H9 (cell line): ENCODE measurements at regions not wholly inside any gene's neighbourhood (a gene's known extent, or its start where the extent isn't known, plus 50 kb on each side); places are given as distances from the start of the nearest gene placed in this dataset.

Experiments
- DNase-seq: peaks from one replicate; pipeline ENCODE4 v3.0.0-alpha.2; 2017
- H2AFZ ChIP-seq: one replicate; pipeline ENCODE4 v1.6.1; 2013; ENCODE audit warnings: mild to moderate bottlenecking, low read length, control low read depth, moderate library complexity
- H2AK5ac ChIP-seq: 2 replicates; pipeline ENCODE4 v1.6.1; 2013; ENCODE audit warnings: low read length, control low read depth, mixed read lengths; ENCODE audit not compliant: insufficient read length
- H2BK120ac ChIP-seq: one replicate; pipeline ENCODE4 v1.6.1; 2013; ENCODE audit warnings: low read depth, mild to moderate bottlenecking, low read length, control low read depth, inconsistent platforms; ENCODE audit not compliant: poor library complexity, severe bottlenecking
- H2BK12ac ChIP-seq: 2 replicates; pipeline ENCODE4 v1.6.1; 2013; ENCODE audit warnings: low read length, control low read depth, mixed read lengths, low read depth; ENCODE audit not compliant: insufficient read length
- H2BK15ac ChIP-seq: 2 replicates; pipeline ENCODE4 v1.6.1; 2013; ENCODE audit warnings: low read depth, low read length, control low read depth
- H2BK20ac ChIP-seq: one replicate; pipeline ENCODE4 v1.6.1; 2013; ENCODE audit warnings: low read depth, mild to moderate bottlenecking, low read length, control low read depth, inconsistent platforms; ENCODE audit not compliant: poor library complexity, severe bottlenecking
- H2BK5ac ChIP-seq: 2 replicates; pipeline ENCODE4 v1.6.1; 2013; ENCODE audit warnings: low read length, control low read depth, mixed read lengths; ENCODE audit not compliant: insufficient read length
- H3K14ac ChIP-seq: 2 replicates; pipeline ENCODE4 v1.6.1; 2013; ENCODE audit warnings: low read length, control low read depth; ENCODE audit not compliant: insufficient read depth
- H3K18ac ChIP-seq: 2 replicates; pipeline ENCODE4 v1.6.1; 2013; ENCODE audit warnings: low read depth, mild to moderate bottlenecking, mixed read lengths, low read length, control low read depth; ENCODE audit not compliant: insufficient read length
- H3K23ac ChIP-seq: 2 replicates; pipeline ENCODE4 v1.6.1; 2013; ENCODE audit warnings: low read length, control low read depth, mixed read lengths, low read depth; ENCODE audit not compliant: insufficient read length
- H3K23me2 ChIP-seq: 2 replicates; pipeline ENCODE4 v1.6.1; 2013; ENCODE audit warnings: low read depth, mild to moderate bottlenecking, mixed read lengths, low read length, control low read depth; ENCODE audit not compliant: insufficient read length, poor library complexity, severe bottlenecking
- H3K27ac ChIP-seq: 2 replicates; pipeline ENCODE4 v1.5.1; 2013; ENCODE audit warnings: low read length, control low read depth, mixed read lengths, low read depth; ENCODE audit not compliant: insufficient read length
- H3K27me3 ChIP-seq: 2 replicates; pipeline ENCODE4 v1.6.1; 2013; ENCODE audit warnings: low read length, control low read depth, inconsistent platforms; ENCODE audit not compliant: insufficient read depth
- H3K4ac ChIP-seq: 2 replicates; pipeline ENCODE4 v1.6.1; 2013; ENCODE audit warnings: low read depth, mild to moderate bottlenecking, control low read depth, inconsistent platforms, low read length, moderate library complexity
- H3K4me1 ChIP-seq: 2 replicates; pipeline ENCODE4 v1.6.1; 2013; ENCODE audit warnings: low read length, control low read depth, inconsistent platforms; ENCODE audit not compliant: insufficient read depth
- H3K4me2 ChIP-seq: 2 replicates; pipeline ENCODE4 v1.6.1; 2013; ENCODE audit warnings: low read length, control low read depth, mixed read lengths; ENCODE audit not compliant: insufficient read length, insufficient read depth
- H3K56ac ChIP-seq: 2 replicates; pipeline ENCODE4 v1.6.1; 2013; ENCODE audit warnings: low read depth, mild to moderate bottlenecking, mixed read lengths, low read length, control low read depth; ENCODE audit not compliant: insufficient read length
- H3K79me1 ChIP-seq: 2 replicates; pipeline ENCODE4 v1.6.1; 2013; ENCODE audit warnings: low read depth, mild to moderate bottlenecking, moderate library complexity, low read length, control low read depth, inconsistent platforms; ENCODE audit not compliant: insufficient read depth, poor library complexity, severe bottlenecking
- H3K79me2 ChIP-seq: 2 replicates; pipeline ENCODE4 v1.6.1; 2013; ENCODE audit warnings: low read length, control low read depth, inconsistent platforms; ENCODE audit not compliant: insufficient read depth
- H3K9ac ChIP-seq: 2 replicates; pipeline ENCODE4 v1.6.1; 2013; ENCODE audit warnings: low read length, control low read depth, mixed read lengths; ENCODE audit not compliant: insufficient read length; ENCODE audit errors: extremely low read depth
- H3K9me3 ChIP-seq: one replicate; pipeline ENCODE4 v1.6.1; 2013; ENCODE audit warnings: low read depth, low read length, inconsistent platforms; ENCODE audit not compliant: control insufficient read depth
- H3T11ph ChIP-seq: one replicate; pipeline ENCODE4 v1.6.1; 2013; ENCODE audit warnings: mild to moderate bottlenecking, low read length, control low read depth, inconsistent platforms
- H4K20me1 ChIP-seq: one replicate; pipeline ENCODE4 v1.6.1; 2013; ENCODE audit not compliant: control insufficient read depth, insufficient read length, insufficient read depth
- H4K5ac ChIP-seq: 2 replicates; pipeline ENCODE4 v1.6.1; 2013; ENCODE audit warnings: low read depth, mild to moderate bottlenecking, mixed read lengths, low read length, control low read depth; ENCODE audit not compliant: insufficient read length
- H4K8ac ChIP-seq: replicated peaks from 2 replicates; pipeline ENCODE4 v1.6.1; 2013; ENCODE audit warnings: low read length, control low read depth, mixed read lengths, low read depth; ENCODE audit not compliant: insufficient read length
- H4K91ac ChIP-seq: 2 replicates; pipeline ENCODE4 v1.6.1; 2013; ENCODE audit warnings: low read depth, mild to moderate bottlenecking, moderate library complexity, mixed read lengths, low read length, control low read depth; ENCODE audit not compliant: insufficient read length
- H3K27ac Mint-ChIP-seq, 3 experiments: 2 replicates in 2 of 3; 3 replicates in 1 of 3; pipeline ENCODE4 v1.8.0; 2020 to 2021; ENCODE audit warnings: mixed read lengths in 3 of 3, mild to moderate bottlenecking in 1 of 3, moderate library complexity in 1 of 3
- H3K27me3 Mint-ChIP-seq: 2 replicates; pipeline ENCODE4 v1.8.0; 2021; ENCODE audit warnings: low read depth, mild to moderate bottlenecking, moderate library complexity, mixed read lengths
- H3K36me3 Mint-ChIP-seq, 3 experiments: 2 replicates in 2 of 3; 3 replicates in 1 of 3; pipeline ENCODE4 v1.8.0; 2020 to 2021; ENCODE audit warnings: low read depth in 3 of 3, mixed read lengths in 3 of 3; ENCODE audit not compliant: insufficient read depth in 1 of 3
- H3K4me1 Mint-ChIP-seq, 2 experiments: 2 replicates each; pipeline ENCODE4 v1.8.0; 2020; ENCODE audit warnings: mixed read lengths in 2 of 2
- H3K4me3 Mint-ChIP-seq, 2 experiments: 2 replicates in 1 of 2; 3 replicates in 1 of 2; pipeline ENCODE4 v1.8.0; 2020 to 2021; ENCODE audit warnings: mild to moderate bottlenecking in 2 of 2, mixed read lengths in 2 of 2, moderate library complexity in 1 of 2
- H3K9me3 Mint-ChIP-seq, 2 experiments: 2 replicates in 1 of 2; 3 replicates in 1 of 2; pipeline ENCODE4 v1.8.0; 2020; ENCODE audit warnings: mild to moderate bottlenecking in 2 of 2, mixed read lengths in 2 of 2, moderate library complexity in 1 of 2
- WGBS: extraction: QIAGEN DNeasy Blood & Tissue Kit; methylation state at CpG from one replicate; pipeline ENCODE4 v1.1.7; 2013; ENCODE audit warnings: missing lambda C conversion rate, low lambda C conversion rate, mixed read lengths; ENCODE audit not compliant: insufficient read length; ENCODE audit errors: extremely low coverage; 5-methylcytosine and 5-hydroxymethylcytosine counted together
- TF ChIP-seq, protein P1 (sequence below): fragments of 200-600 bp; sonication (generic); conservative IDR thresholded peaks from 3 replicates; pipeline ENCODE4 v1.8.0; 2021; ENCODE audit warnings: antibody characterized with exemption, mild to moderate bottlenecking

DNA sequence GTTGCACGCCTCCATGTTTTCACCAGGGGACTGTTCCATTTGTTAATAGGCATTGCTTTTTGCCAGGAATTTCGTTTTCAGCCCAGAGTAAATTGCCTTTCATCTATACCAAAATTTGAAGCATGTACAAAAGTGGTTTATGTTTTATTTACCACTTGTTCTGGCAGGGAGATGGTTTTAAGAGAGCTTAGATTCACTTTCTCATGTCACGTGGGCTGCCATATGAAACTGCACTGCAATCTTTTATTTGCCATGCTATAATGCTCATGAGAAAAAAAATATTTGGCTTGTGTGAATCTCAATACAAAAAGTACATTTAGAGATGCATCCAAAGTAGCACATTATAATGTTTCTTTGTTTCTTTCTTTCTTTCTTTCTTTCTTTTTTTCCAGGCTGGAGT, 284.1 kb upstream of the GRIA1 start:
- no peaks in the 10 kb centered on the region for H3K23me2 ChIP-seq
- Mint-ChIP-seq H3K36me3 (no peaks in the 10 kb centered on the region), H3K27me3 (no peaks in the 10 kb centered on the region), H3K9me3 (no peaks in the 10 kb centered on the region), H3K27ac (no peak overlapping the region), H3K4me3 (no peak overlapping the region), H3K4me1 (peaks cover 18 to 19% of the 10 kb centered on the region in 2 experiments)
- H2BK12ac ChIP-seq: no peak overlapping the region
- H3K18ac ChIP-seq: no peak overlapping the region
- no peak overlapping the region for H3K9ac ChIP-seq
- no peak for DNase-seq
- no peak overlapping the region for H4K5ac ChIP-seq
- no peaks in the 10 kb centered on the region for H4K20me1 ChIP-seq
- H2AFZ ChIP-seq: no peak overlapping the region
- H3K27ac ChIP-seq: no peak overlapping the region
- H3K79me2 ChIP-seq: no peaks in the 10 kb centered on the region
- no peak overlapping the region for H2BK120ac ChIP-seq
- no peaks in the 10 kb centered on the region for H3K79me1 ChIP-seq
- H2BK5ac ChIP-seq: no peak overlapping the region
- no peak overlapping the region for H2BK15ac ChIP-seq
- no peaks in the 10 kb centered on the region for H3K4me1 ChIP-seq
- no peak overlapping the region for H3K4me2 ChIP-seq
- H3K27me3 ChIP-seq: no peaks in the 10 kb centered on the region
- TF ChIP-seq, protein P1, sequence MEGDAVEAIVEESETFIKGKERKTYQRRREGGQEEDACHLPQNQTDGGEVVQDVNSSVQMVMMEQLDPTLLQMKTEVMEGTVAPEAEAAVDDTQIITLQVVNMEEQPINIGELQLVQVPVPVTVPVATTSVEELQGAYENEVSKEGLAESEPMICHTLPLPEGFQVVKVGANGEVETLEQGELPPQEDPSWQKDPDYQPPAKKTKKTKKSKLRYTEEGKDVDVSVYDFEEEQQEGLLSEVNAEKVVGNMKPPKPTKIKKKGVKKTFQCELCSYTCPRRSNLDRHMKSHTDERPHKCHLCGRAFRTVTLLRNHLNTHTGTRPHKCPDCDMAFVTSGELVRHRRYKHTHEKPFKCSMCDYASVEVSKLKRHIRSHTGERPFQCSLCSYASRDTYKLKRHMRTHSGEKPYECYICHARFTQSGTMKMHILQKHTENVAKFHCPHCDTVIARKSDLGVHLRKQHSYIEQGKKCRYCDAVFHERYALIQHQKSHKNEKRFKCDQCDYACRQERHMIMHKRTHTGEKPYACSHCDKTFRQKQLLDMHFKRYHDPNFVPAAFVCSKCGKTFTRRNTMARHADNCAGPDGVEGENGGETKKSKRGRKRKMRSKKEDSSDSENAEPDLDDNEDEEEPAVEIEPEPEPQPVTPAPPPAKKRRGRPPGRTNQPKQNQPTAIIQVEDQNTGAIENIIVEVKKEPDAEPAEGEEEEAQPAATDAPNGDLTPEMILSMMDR: no peak
- no peak overlapping the region for H2BK20ac ChIP-seq
- no CpG with 5 or more reads among the region's 3 CpGs for WGBS
- no peak overlapping the region for H4K8ac ChIP-seq
- H3K9me3 ChIP-seq: no peaks in the 10 kb centered on the region
- no peak overlapping the region for H3K14ac ChIP-seq
- H2AK5ac ChIP-seq: no peak overlapping the region
- no peak overlapping the region for H3T11ph ChIP-seq
- H3K56ac ChIP-seq: no peak overlapping the region
- no peak overlapping the region for H4K91ac ChIP-seq
- no peak overlapping the region for H3K23ac ChIP-seq
- no peak overlapping the region for H3K4ac ChIP-seq
